Fibroblast of skin of left quadriceps (primary cell): ENCODE measurements at regions not wholly inside any gene's neighbourhood (a gene's known extent, or its start where the extent isn't known, plus 50 kb on each side); places are given as distances from the start of the nearest gene placed in this dataset.

Experiments
- DNase-seq, 2 experiments: peaks; one replicate each; pipeline ENCODE4 v3.0.0-alpha.2; 2013; ENCODE audit warnings: low read depth in 2 of 2

- DNase-seq, result peak in 1 of 2 experiments; percentile 17
These were observed 55.8 kb upstream of the CDH6 start for GRCh38 chr5:31137676-31138075.

GRCh38 chr5:31135542-31135941, 57.9 kb upstream of the CDH6 start:
- no peak for DNase-seq

GRCh38 chr5:31133488-31133887, 60.0 kb upstream of the CDH6 start:
- no peak for DNase-seq

- no peak for DNase-seq
These were observed 62.0 kb upstream of the CDH6 start for GRCh38 chr5:31131381-31131891.

GRCh38 chr5:31130676-31131075, 62.8 kb upstream of the CDH6 start:
- DNase-seq, result no peak

- no peak for DNase-seq
These were observed 68.7 kb upstream of the CDH6 start for GRCh38 chr5:31124651-31125305.

GRCh38 chr5:31124026-31124425, 69.5 kb upstream of the CDH6 start:
- DNase-seq, result no peak

- DNase-seq, result no peak
These were observed 70.2 kb upstream of the CDH6 start for GRCh38 chr5:31122998-31123951.

- no peak for DNase-seq
These were observed 72.3 kb upstream of the CDH6 start for GRCh38 chr5:31121224-31121623.

GRCh38 chr5:31120642-31120948, 72.9 kb upstream of the CDH6 start:
- no peak for DNase-seq

GRCh38 chr5:31119938-31120641, 73.4 kb upstream of the CDH6 start:
- DNase-seq, result no peak

- no peak for DNase-seq
These were observed 76.9 kb upstream of the CDH6 start for GRCh38 chr5:31116466-31117031.

GRCh38 chr5:31114817-31115216, 78.7 kb upstream of the CDH6 start:
- DNase-seq, result no peak

GRCh38 chr5:31113666-31114350, 79.7 kb upstream of the CDH6 start:
- DNase-seq, result no peak

GRCh38 chr5:31113101-31113500, 80.4 kb upstream of the CDH6 start:
- DNase-seq, result peak; percentile 38 to 48

GRCh38 chr5:31107091-31107518, 86.4 kb upstream of the CDH6 start:
- no peak for DNase-seq

GRCh38 chr5:31106691-31107090, 86.8 kb upstream of the CDH6 start:
- no peak for DNase-seq

- no peak for DNase-seq
These were observed 87.2 kb upstream of the CDH6 start for GRCh38 chr5:31106278-31106677.

GRCh38 chr5:31104775-31105174, 88.7 kb upstream of the CDH6 start:
- no peak for DNase-seq

- DNase-seq, result no peak
These were observed 92.6 kb upstream of the CDH6 start for GRCh38 chr5:31100781-31101310.

- DNase-seq, result no peak
These were observed 93.4 kb upstream of the CDH6 start for GRCh38 chr5:31100047-31100575.
